ENCODE measurements at regions not wholly inside any gene's neighbourhood (a gene's known extent, or its start where the extent isn't known, plus 50 kb on each side); places are given as distances from the start of the nearest gene placed in this dataset.

- Histone ChIP-seq H3K9ac (ENCODE audit: low read length) (no peak overlapping the region), H3K4me1 (ENCODE audit: control insufficient read depth, insufficient read depth, low read length) (peaks cover 24% of the 10 kb centered on the region), H3K36me3 (ENCODE audit: control insufficient read depth, insufficient read depth, low read length) (no peaks in the 10 kb centered on the region), H3K27me3 (ENCODE audit: control insufficient read depth, insufficient read depth, low read length) (no peaks in the 10 kb centered on the region), H3K9me3 (ENCODE audit: control insufficient read depth, insufficient read depth, low read depth, low read length) (no peaks in the 10 kb centered on the region), H3K27ac (ENCODE audit: low read depth, low read length) (no peak overlapping the region), H3K4me3 (ENCODE audit: low read depth, low read length) (no peak overlapping the region)
These were observed 599.2 kb downstream of the NR4A2 start for GRCh38 chr2:155733091-155733853.

GRCh38 chr2:155730804-155731203, 601.7 kb downstream of the NR4A2 start:
- H3K4me3 ChIP-seq (ENCODE audit: low read depth, low read length), result no peak overlapping the region
- peaks cover 45% of the 10 kb centered on the region for H3K4me1 ChIP-seq (ENCODE audit: control insufficient read depth, insufficient read depth, low read length)
- H3K36me3 ChIP-seq (ENCODE audit: control insufficient read depth, insufficient read depth, low read length), result no peaks in the 10 kb centered on the region
- no peaks in the 10 kb centered on the region for H3K9me3 ChIP-seq (ENCODE audit: control insufficient read depth, insufficient read depth, low read depth, low read length)
- no peaks in the 10 kb centered on the region for H3K27me3 ChIP-seq (ENCODE audit: control insufficient read depth, insufficient read depth, low read length)
- peak overlapping the region; percentile 37; the same call in 1 of the 2 replicates for H3K27ac ChIP-seq (ENCODE audit: low read depth, low read length)
- no peak overlapping the region for H3K9ac ChIP-seq (ENCODE audit: low read length)

- H3K27me3 ChIP-seq (ENCODE audit: control insufficient read depth, insufficient read depth, low read length), result no peaks in the 10 kb centered on the region
- H3K4me3 ChIP-seq (ENCODE audit: low read depth, low read length), result peak overlapping the region; percentile 41
- H3K4me1 ChIP-seq (ENCODE audit: control insufficient read depth, insufficient read depth, low read length), result peaks cover 45% of the 10 kb centered on the region
- H3K27ac ChIP-seq (ENCODE audit: low read depth, low read length), result peak overlapping the region; percentile 66
- peak overlapping the region; percentile 46 for H3K9ac ChIP-seq (ENCODE audit: low read length)
- H3K9me3 ChIP-seq (ENCODE audit: control insufficient read depth, insufficient read depth, low read depth, low read length), result no peaks in the 10 kb centered on the region
- H3K36me3 ChIP-seq (ENCODE audit: control insufficient read depth, insufficient read depth, low read length), result no peaks in the 10 kb centered on the region
These were observed 605.2 kb downstream of the NR4A2 start for GRCh38 chr2:155727187-155727895.

- no peaks in the 10 kb centered on the region for H3K9me3 ChIP-seq (ENCODE audit: control insufficient read depth, insufficient read depth, low read depth, low read length)
- no peaks in the 10 kb centered on the region for H3K27me3 ChIP-seq (ENCODE audit: control insufficient read depth, insufficient read depth, low read length)
- H3K9ac ChIP-seq (ENCODE audit: low read length), result no peak overlapping the region
- no peak overlapping the region for H3K4me3 ChIP-seq (ENCODE audit: low read depth, low read length)
- H3K27ac ChIP-seq (ENCODE audit: low read depth, low read length), result no peak overlapping the region
- no peaks in the 10 kb centered on the region for H3K36me3 ChIP-seq (ENCODE audit: control insufficient read depth, insufficient read depth, low read length)
- peaks cover 11% of the 10 kb centered on the region for H3K4me1 ChIP-seq (ENCODE audit: control insufficient read depth, insufficient read depth, low read length)
These were observed 610.2 kb downstream of the NR4A2 start for GRCh38 chr2:155722290-155722689.

DNA sequence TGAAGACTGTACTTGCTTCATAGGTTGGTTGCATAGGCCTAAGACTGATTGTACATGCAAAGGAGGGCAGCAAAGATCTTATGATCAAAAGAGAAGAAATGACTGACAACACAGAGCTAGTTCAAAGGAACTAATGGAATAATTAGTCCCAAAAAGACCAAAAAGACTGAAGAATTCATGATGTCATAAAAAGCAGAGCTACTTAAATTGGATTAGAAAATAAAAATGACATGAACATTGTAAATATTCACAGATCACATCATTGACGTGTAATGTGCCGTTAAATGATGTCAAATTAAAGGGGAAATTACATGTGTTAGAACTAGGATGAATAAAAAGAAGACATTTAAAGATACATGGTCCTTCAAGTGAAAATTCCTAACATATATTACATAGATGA, 616.8 kb downstream of the NR4A2 start:
- H3K27ac ChIP-seq (ENCODE audit: low read depth, low read length), result no peak overlapping the region
- no peak overlapping the region for H3K4me3 ChIP-seq (ENCODE audit: low read depth, low read length)
- H3K9me3 ChIP-seq (ENCODE audit: control insufficient read depth, insufficient read depth, low read depth, low read length), result no peaks in the 10 kb centered on the region
- H3K4me1 ChIP-seq (ENCODE audit: control insufficient read depth, insufficient read depth, low read length), result no peaks in the 10 kb centered on the region
- no peaks in the 10 kb centered on the region for H3K27me3 ChIP-seq (ENCODE audit: control insufficient read depth, insufficient read depth, low read length)
- no peaks in the 10 kb centered on the region for H3K36me3 ChIP-seq (ENCODE audit: control insufficient read depth, insufficient read depth, low read length)
- H3K9ac ChIP-seq (ENCODE audit: low read length), result no peak overlapping the region

DNA sequence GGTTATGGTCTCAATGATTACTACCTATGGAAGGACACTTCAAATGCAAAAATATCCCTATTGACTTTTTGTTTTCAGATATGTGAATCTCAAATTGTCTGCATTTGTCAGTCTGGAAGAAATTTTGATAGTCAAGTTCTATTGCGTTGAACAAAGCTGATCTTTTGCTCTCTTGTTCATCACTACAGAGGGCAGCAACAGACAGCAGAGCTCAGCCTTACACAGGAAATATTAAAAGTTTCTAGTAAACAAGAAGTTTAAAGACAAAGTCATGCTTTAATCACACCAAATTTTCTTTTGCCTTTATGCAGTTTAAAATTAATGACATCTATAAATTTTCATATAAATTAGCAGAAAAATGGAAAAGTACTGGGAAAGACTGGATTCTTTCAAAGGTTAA, 617.5 kb downstream of the NR4A2 start:
- Histone ChIP-seq H3K36me3 (ENCODE audit: control insufficient read depth, insufficient read depth, low read length) (no peaks in the 10 kb centered on the region), H3K4me3 (ENCODE audit: low read depth, low read length) (no peak overlapping the region), H3K27ac (ENCODE audit: low read depth, low read length) (no peak overlapping the region), H3K9ac (ENCODE audit: low read length) (no peak overlapping the region), H3K9me3 (ENCODE audit: control insufficient read depth, insufficient read depth, low read depth, low read length) (no peaks in the 10 kb centered on the region), H3K27me3 (ENCODE audit: control insufficient read depth, insufficient read depth, low read length) (no peaks in the 10 kb centered on the region), H3K4me1 (ENCODE audit: control insufficient read depth, insufficient read depth, low read length) (no peaks in the 10 kb centered on the region)

DNA sequence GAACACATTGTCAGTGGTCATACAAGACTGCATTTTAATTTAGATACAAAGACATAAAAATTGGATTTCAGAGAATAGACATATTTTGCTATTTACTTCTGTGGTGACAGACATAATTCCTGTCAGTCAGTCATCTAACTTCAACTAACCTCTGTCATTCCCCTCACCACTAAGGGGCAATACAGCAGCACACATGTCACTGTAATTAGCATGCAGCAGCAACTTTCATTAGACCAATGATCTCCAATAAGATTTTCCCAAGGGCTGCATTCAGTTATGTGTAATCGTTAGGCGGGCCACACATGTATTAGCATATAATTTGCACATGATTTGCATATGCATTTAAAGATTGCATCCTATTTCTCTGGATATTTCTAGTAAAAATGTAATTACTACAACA, 624.5 kb downstream of the NR4A2 start:
- no peaks in the 10 kb centered on the region for H3K4me1 ChIP-seq (ENCODE audit: control insufficient read depth, insufficient read depth, low read length)
- no peak overlapping the region for H3K9ac ChIP-seq (ENCODE audit: low read length)
- no peak overlapping the region for H3K27ac ChIP-seq (ENCODE audit: low read depth, low read length)
- H3K27me3 ChIP-seq (ENCODE audit: control insufficient read depth, insufficient read depth, low read length), result no peaks in the 10 kb centered on the region
- H3K36me3 ChIP-seq (ENCODE audit: control insufficient read depth, insufficient read depth, low read length), result no peaks in the 10 kb centered on the region
- H3K9me3 ChIP-seq (ENCODE audit: control insufficient read depth, insufficient read depth, low read depth, low read length), result no peaks in the 10 kb centered on the region
- H3K4me3 ChIP-seq (ENCODE audit: low read depth, low read length), result no peak overlapping the region

GRCh38 chr2:155703917-155704316, 628.6 kb downstream of the NR4A2 start:
- Histone ChIP-seq H3K4me3 (ENCODE audit: low read depth, low read length) (no peak overlapping the region), H3K4me1 (ENCODE audit: control insufficient read depth, insufficient read depth, low read length) (no peaks in the 10 kb centered on the region), H3K36me3 (ENCODE audit: control insufficient read depth, insufficient read depth, low read length) (no peaks in the 10 kb centered on the region), H3K27me3 (ENCODE audit: control insufficient read depth, insufficient read depth, low read length) (no peaks in the 10 kb centered on the region), H3K27ac (ENCODE audit: low read depth, low read length) (no peak overlapping the region), H3K9me3 (ENCODE audit: control insufficient read depth, insufficient read depth, low read depth, low read length) (no peaks in the 10 kb centered on the region), H3K9ac (ENCODE audit: low read length) (no peak overlapping the region)

- Histone ChIP-seq H3K9ac (ENCODE audit: low read length) (no peak overlapping the region), H3K4me3 (ENCODE audit: low read depth, low read length) (no peak overlapping the region), H3K9me3 (ENCODE audit: control insufficient read depth, insufficient read depth, low read depth, low read length) (no peaks in the 10 kb centered on the region), H3K27me3 (ENCODE audit: control insufficient read depth, insufficient read depth, low read length) (no peaks in the 10 kb centered on the region), H3K4me1 (ENCODE audit: control insufficient read depth, insufficient read depth, low read length) (no peaks in the 10 kb centered on the region), H3K27ac (ENCODE audit: low read depth, low read length) (no peak overlapping the region), H3K36me3 (ENCODE audit: control insufficient read depth, insufficient read depth, low read length) (no peaks in the 10 kb centered on the region)
These were observed 629.5 kb downstream of the NR4A2 start for GRCh38 chr2:155703048-155703447.

DNA sequence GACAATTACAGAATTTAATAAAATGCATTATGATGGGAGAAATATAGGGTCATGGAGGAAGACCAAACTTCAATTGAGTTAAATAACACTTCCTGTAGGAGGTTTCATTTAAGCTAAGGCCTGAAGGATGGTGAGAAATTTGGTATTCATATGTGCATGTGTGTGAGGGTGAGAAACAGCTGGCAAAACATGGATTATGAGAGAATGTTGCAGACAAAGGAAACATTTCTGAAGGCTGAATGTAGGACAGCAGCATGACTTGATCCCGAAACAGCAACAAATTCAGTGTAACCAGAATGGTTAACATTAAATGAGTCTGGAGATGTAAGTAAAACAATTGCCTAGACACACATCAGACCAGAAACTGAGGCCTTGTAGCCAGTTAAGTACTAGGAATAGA, 630.8 kb downstream of the NR4A2 start:
- Histone ChIP-seq H3K36me3 (ENCODE audit: control insufficient read depth, insufficient read depth, low read length) (no peaks in the 10 kb centered on the region), H3K4me1 (ENCODE audit: control insufficient read depth, insufficient read depth, low read length) (no peaks in the 10 kb centered on the region), H3K27me3 (ENCODE audit: control insufficient read depth, insufficient read depth, low read length) (no peaks in the 10 kb centered on the region), H3K9ac (ENCODE audit: low read length) (no peak overlapping the region), H3K9me3 (ENCODE audit: control insufficient read depth, insufficient read depth, low read depth, low read length) (no peaks in the 10 kb centered on the region), H3K27ac (ENCODE audit: low read depth, low read length) (no peak overlapping the region), H3K4me3 (ENCODE audit: low read depth, low read length) (no peak overlapping the region)

GRCh38 chr2:155696571-155696970, 636.0 kb downstream of the NR4A2 start:
- H3K36me3 ChIP-seq (ENCODE audit: control insufficient read depth, insufficient read depth, low read length), result no peaks in the 10 kb centered on the region
- no peak overlapping the region for H3K4me3 ChIP-seq (ENCODE audit: low read depth, low read length)
- H3K27ac ChIP-seq (ENCODE audit: low read depth, low read length), result no peak overlapping the region
- H3K9me3 ChIP-seq (ENCODE audit: control insufficient read depth, insufficient read depth, low read depth, low read length), result no peaks in the 10 kb centered on the region
- no peaks in the 10 kb centered on the region for H3K4me1 ChIP-seq (ENCODE audit: control insufficient read depth, insufficient read depth, low read length)
- H3K9ac ChIP-seq (ENCODE audit: low read length), result no peak overlapping the region
- no peaks in the 10 kb centered on the region for H3K27me3 ChIP-seq (ENCODE audit: control insufficient read depth, insufficient read depth, low read length)
